SK-N-MC (cell line): ENCODE measurements at regions not wholly inside any gene's neighbourhood (a gene's known extent, or its start where the extent isn't known, plus 50 kb on each side); places are given as distances from the start of the nearest gene placed in this dataset.

ENCODE experiments used
- EZH2 ChIP-seq: fragments of 200-600 bp; sonication (generic); IDR thresholded peaks from one replicate; pipeline ENCODE4 v1.6.1; 2017; ENCODE audit warnings: antibody characterized with exemption
- FOXP2 ChIP-seq: optimal IDR thresholded peaks from 2 replicates; pipeline ENCODE3; 2011; ENCODE audit warnings: mild to moderate bottlenecking, moderate library complexity; ENCODE audit not compliant: insufficient read depth; ENCODE audit errors: extremely low read length, control extremely low read depth
- POLR2AphosphoS5 ChIP-seq: IDR thresholded peaks from 2 replicates; pipeline ENCODE4 v1.6.1; 2012; ENCODE audit warnings: mild to moderate bottlenecking, low read depth, low read length, borderline replicate concordance

GRCh38 chr17:77894126-77894956 lies 64.2 kb upstream of the TNRC6C start:
- TF ChIP-seq EZH2 (no peak), POLR2AphosphoS5 (no peak), FOXP2 (no peak)
